ENCODE measurements at regions not wholly inside any gene's neighbourhood (a gene's known extent, or its start where the extent isn't known, plus 50 kb on each side); places are given as distances from the start of the nearest gene placed in this dataset.

DNA sequence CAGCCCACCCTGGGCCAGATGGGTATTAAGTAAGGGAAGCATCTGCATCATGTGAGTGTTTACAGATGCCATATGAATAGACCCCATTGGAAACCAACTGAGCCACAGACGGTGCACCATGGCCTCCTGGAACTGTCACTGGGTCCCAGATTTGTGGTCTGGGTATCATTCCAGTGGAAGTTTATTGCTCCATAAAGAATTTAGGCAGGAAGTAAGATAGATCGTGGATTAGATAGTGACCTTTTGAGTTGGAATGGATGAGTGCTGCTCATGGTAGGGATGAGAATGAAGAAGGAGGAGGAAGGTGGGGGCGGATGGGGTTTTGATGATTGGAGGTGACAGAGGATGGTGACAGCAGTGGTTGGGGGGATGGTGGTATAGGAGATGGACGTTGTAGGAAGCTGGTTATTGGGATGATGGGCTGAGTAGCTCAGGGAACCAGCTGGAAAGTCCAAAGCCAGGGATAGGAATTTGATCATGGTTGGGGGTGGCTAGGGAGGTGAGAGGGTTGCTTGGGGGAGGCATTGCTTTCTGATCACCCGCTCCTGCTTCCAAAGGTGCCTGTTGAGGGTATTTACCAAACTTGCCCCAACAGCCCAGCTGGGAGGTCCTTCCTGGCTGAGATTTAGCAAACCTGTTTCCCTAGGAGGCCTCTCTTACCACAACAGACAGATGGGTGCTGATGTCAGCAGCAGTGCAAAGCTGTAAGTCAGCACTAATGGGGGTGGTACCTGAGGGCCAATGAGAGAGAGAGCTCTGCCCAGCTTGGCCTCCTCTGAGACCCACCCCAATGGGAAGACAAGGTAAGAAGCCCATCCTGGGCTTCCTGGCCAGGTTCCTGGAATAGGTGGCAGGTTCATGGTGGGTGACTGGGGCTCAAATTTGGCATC, 78.0 kb downstream of the VEGFA start:
- no peak for DNase-seq (ENCODE audit: low read depth)

DNA sequence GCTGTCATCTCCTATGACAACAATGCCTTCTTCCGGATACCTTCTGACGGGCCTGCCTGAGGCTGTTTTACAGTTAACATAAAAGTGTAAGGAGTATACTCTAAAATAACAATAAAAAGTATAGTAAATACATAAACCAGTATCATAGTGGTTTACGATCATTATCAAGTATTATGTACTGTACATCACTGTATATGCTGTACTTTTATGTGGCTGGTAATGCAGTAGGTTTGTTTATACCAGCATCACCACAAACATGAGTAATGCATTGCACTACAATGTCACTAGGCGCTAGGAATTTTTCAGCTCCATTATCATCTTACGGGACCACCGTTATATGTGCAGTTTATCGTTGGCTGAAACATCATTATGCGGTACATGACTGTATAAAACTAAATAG, 76.5 kb downstream of the VEGFA start:
- peak; percentile 90 for DNase-seq (ENCODE audit: low read depth)

DNA sequence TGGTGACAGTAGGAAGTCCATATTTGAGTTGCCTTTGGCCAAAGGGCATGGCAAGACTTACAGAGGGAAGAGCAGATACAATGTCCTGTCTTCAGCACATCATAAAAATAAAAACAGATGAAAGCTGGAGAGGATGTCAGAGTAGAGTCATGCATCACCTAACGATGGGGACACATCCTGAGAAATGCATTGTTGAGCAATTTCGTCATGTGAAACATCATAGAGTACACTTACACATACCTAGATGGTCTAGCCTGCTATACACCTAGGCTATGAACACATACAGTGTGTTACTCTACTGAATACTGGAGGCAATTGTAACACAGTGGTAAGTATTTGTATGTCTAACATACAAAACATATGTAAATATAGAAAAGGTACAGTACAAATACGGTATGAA, 75.6 kb downstream of the VEGFA start:
- peak; percentile 18 for DNase-seq (ENCODE audit: low read depth)

DNA sequence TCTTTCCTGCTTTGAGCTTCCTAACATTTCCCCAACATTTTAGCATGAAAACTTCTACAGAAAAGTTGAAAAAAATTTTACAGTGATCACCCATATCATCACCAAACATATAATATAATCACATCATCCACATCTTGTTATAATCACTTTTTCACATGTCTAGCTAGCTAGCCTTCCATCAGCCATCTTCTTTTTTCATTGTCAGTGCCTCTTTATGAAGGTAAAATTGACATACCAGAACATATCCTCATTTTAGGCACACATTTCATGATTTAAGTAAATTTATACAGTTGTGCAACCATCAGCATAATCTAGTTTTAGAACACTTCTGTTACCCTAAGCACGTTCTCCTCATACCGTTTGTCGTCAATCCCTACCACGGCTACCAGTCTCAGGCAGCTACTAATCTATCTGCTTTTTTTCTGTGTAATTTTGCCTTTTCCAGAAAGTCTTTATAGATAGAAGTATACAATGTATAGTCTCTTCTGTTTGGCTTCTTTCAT, 73.7 kb downstream of the VEGFA start:
- no peak for DNase-seq (ENCODE audit: low read depth)

DNA sequence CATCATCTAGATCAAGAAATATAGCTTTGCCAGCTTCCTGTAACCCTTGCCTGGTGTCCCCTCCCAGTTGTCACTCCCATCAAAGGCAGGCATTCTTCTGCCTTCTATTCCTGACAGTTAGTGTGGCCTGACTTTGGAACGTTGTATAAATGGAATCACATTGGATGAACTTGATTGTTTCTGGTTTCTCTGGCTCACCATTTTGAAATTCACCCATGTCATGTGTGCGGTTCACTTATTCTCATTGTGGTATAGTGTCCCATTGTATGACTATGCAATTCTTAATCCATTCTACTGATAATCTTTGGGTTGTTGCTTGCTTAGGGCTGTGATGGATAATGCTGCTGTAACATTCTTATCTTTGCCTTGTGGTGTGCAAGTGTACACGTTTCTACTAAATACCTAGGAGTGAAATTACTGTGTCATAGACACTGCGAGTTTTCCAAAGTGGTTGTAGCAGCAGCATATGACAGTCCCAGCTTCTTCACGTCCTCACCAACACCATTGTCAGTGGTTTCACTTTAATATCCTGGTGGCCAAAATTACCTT, 73.2 kb downstream of the VEGFA start:
- DNase-seq (ENCODE audit: low read depth): no peak

DNA sequence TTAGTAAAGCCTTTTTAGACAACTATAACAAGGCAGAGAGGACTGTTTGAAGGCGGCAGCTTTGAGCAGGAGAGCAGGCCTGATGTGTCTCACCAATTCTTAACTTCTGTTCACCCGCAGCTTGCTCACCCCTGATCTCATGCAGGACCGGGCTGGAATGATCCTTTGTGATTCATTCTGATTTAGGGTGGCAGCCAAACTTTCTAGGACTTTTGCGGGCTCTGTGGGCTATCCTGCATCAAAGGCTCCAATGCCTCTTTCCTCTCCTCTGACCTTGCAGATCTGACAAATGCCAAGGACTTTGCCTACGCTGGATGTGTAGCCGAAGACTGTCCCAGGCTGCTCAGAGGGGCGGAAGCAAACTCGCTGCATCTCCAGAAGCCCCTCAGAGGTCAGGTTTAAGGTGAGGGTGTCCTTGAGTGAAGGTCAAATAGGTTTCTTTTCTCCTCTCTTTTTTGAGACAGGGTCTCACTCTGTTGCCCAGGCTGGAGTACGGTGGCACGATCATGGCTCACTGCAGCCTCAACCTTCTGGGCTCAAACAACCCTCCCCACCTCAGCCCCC, 72.3 kb downstream of the VEGFA start:
- peak; percentile 63 for DNase-seq (ENCODE audit: low read depth)

DNA sequence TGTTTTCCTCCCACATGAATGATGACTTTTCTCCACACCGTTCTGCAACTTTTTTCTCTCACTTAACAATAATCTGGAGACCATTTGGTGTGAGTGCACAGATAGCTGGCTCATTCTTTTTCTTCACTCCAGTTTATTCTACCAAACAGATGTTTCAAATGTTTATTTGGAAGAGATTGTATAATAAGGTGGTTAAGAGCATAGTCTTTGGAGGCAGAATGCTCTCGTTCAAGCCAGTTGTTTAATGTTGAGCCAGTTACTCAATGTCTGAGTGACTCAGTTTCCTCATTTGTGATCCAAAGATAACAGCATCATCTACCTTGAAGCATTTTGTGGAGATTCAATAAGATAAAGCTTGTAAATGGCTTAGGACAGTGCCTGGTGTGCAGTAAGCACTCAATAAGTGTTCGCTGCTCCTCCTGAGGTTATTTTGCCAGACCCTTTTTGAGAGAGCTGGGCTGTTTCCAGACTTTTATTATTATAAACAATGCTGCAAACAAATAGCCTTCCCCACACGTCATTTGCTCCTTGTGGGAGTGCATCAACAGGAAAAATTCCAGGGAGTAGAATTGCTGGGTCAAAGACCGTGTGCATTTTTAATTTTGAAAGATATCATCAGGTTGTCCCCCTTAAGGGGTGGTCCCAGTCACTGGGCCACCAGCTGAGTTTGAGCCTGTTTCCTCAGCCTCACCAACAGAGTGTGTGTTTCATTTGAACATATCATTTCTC, 70.6 kb downstream of the VEGFA start:
- DNase-seq (ENCODE audit: low read depth): peak; percentile 43

DNA sequence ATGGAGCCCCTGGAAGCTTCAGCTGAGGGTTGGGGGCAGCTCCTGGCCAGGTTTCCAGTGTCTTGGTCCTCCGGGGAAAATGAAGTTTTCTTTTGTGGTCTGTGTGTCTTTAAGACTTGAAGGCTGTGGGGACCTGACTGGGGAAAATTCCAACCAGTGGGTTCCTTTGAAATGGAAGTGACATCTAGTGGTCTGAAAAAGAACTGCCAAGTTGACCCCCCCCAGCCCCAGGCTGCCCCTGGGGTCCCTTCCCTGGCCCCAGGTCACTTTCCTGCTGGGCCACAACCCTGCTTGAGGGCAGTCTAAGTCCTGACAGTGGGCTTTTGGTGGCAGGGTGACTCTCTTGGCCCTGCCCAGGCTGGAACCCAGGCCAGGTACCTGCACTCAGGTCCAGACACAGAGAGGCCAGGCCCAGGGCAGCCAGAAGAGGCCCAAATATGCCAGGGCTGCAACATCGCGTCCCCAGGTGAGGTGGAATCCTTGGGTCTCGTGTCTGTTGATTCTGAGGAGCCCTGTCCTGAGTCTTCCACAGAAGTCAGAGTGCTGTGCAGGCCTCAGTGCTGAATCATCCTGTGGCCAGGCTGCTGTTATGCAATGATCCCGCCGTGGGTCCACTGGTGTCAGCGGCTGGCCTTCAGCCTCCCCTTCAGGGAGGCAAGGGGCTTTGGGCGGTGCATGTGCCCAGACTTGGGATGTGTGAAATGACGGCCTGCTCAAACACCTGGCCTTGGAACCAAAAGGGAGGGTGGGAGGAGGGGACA, 68.4 kb downstream of the VEGFA start:
- peak; percentile 73 for DNase-seq (ENCODE audit: low read depth)

DNA sequence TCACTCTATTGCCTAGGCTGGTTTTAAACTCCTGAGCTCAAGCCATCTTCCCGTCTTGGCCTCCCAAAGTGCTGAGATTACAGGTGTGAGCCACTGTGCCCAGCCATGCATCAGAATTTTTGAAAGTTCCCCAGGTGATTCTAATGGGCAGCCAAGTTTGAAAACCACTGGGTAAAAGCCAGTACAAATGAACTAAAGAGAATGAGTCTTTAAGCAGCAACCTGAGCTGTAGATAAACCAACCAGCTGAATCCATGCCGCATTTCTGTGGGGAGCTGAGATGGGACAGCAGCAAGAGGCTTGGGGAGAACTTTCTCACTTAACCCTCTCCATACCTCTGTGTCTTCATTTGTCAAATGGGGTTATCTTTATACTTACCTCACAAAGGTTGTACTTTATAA, 67.5 kb downstream of the VEGFA start:
- DNase-seq (ENCODE audit: low read depth): no peak

DNA sequence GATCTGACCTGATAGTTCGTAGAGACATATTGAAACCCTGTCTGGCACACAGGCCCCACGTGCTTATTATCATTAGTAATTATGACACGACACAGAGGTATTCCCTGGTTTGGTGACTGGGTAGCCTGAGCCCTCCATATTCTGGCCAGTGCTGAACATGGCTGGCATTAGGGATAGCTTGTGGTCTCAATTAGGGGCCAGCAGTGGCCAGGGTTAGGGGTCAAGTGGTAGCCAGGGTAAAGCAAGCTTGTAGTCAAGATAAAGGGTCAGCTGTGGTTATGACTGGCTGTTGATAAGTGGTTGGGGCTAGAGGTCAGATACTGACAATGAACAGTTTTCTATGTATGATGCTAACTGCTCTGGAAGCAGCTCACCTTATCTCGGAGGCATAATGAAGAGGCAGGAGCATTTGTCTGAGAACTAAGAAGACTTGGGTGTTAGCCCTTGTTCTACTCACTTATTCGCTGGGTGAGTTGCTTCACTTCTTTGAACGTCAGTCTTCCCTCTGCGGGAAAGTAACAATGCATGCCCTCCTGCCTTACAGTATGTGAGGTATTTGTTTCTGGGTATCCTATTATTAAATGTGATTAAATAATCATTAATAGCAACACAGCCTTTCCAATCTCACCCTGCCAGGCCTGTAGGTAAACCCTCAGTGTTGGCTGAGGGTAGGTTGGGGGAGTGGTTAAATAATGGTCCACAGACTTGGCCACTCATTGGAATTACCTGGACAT, 66.7 kb downstream of the VEGFA start:
- peak; percentile 63 for DNase-seq (ENCODE audit: low read depth)
